Liver (tissue), 7 donors: ENCODE measurements at regions not wholly inside any gene's neighbourhood (a gene's known extent, or its start where the extent isn't known, plus 50 kb on each side); places are given as distances from the start of the nearest gene placed in this dataset.

ENCODE experiments used
- DNase-seq: peaks from one replicate; pipeline ENCODE4 v3.0.0-alpha.2; 2017; ENCODE audit warnings: low spot score
- H3K27ac ChIP-seq, 2 donors: one replicate each; pipeline ENCODE4 v1.7.0; 2013; ENCODE audit warnings: inconsistent platforms in 2 of 2, low read length in 2 of 2, control low read depth in 1 of 2, low read depth in 1 of 2, mild to moderate bottlenecking in 1 of 2
- H3K27me3 ChIP-seq, 4 donors: one replicate each; pipeline versions ENCODE4 v1.6.1 to v1.7.0; 2013; ENCODE audit warnings: low read length in 3 of 4, inconsistent platforms in 1 of 4, mild to moderate bottlenecking in 1 of 4, moderate library complexity in 1 of 4; ENCODE audit not compliant: control insufficient read depth in 4 of 4, insufficient read depth in 4 of 4
- H3K36me3 ChIP-seq, 4 donors: one replicate each; pipeline versions ENCODE4 v1.6.1 to v1.7.0; 2013; ENCODE audit warnings: low read length in 3 of 4, mild to moderate bottlenecking in 3 of 4, low read depth in 1 of 4, moderate library complexity in 1 of 4; ENCODE audit not compliant: control insufficient read depth in 4 of 4, insufficient read depth in 3 of 4
- H3K4me1 ChIP-seq, 4 donors: one replicate each; pipeline versions ENCODE4 v1.6.1 to v1.7.0; 2013; ENCODE audit warnings: low read length in 3 of 4, mild to moderate bottlenecking in 3 of 4, moderate library complexity in 1 of 4; ENCODE audit not compliant: control insufficient read depth in 4 of 4, insufficient read depth in 4 of 4
- H3K4me3 ChIP-seq, 3 donors: one replicate each; pipeline versions ENCODE4 v1.6.1 to v1.7.0; 2013; ENCODE audit warnings: low read length in 3 of 3, control low read depth in 1 of 3, low read depth in 1 of 3, mild to moderate bottlenecking in 1 of 3
- H3K9ac ChIP-seq, 2 donors: one replicate each; pipeline ENCODE4 v1.7.0; 2013; ENCODE audit warnings: low read length in 2 of 2, mild to moderate bottlenecking in 2 of 2, moderate library complexity in 2 of 2, control low read depth in 1 of 2, low read depth in 1 of 2
- H3K9me3 ChIP-seq, 4 donors: one replicate each; pipeline versions ENCODE4 v1.6.1 to v1.7.0; 2013; ENCODE audit warnings: low read length in 3 of 4; ENCODE audit not compliant: control insufficient read depth in 4 of 4
- EGR1 ChIP-seq, 2 donors: IDR thresholded peaks; 2 replicates each; pipeline ENCODE4 v1.6.1; 2016 to 2018; ENCODE audit warnings: antibody characterized with exemption in 2 of 2, low read depth in 2 of 2
- FOXA1 ChIP-seq: IDR thresholded peaks from 2 replicates; pipeline ENCODE4 v1.6.1; 2016; ENCODE audit warnings: antibody characterized with exemption
- FOXA2 ChIP-seq: IDR thresholded peaks from 2 replicates; pipeline ENCODE4 v1.6.1; 2016; ENCODE audit warnings: antibody characterized with exemption
- GABPA ChIP-seq, 2 donors: IDR thresholded peaks in 1 of 2; conservative IDR thresholded peaks in 1 of 2; 2 replicates each; pipeline ENCODE4 v1.6.1; 2016; ENCODE audit warnings: antibody characterized with exemption in 2 of 2, mild to moderate bottlenecking in 1 of 2, moderate library complexity in 1 of 2
- HNF4A ChIP-seq, 2 donors: conservative IDR thresholded peaks; 2 replicates each; pipeline ENCODE4 v1.6.1; 2016; ENCODE audit warnings: antibody characterized with exemption in 2 of 2, mild to moderate bottlenecking in 2 of 2
- HNF4G ChIP-seq: IDR thresholded peaks from 2 replicates; pipeline ENCODE4 v1.6.1; 2016; ENCODE audit warnings: antibody characterized with exemption
- MAX ChIP-seq: IDR thresholded peaks from 2 replicates; pipeline ENCODE4 v1.6.1; 2016; ENCODE audit warnings: antibody characterized with exemption
- NR2F2 ChIP-seq: IDR thresholded peaks from 2 replicates; pipeline ENCODE4 v1.6.1; 2016; ENCODE audit warnings: antibody characterized with exemption
- RAD21 ChIP-seq, 2 donors: IDR thresholded peaks; 2 replicates each; pipeline ENCODE4 v1.6.1; 2016; ENCODE audit warnings: antibody characterized with exemption in 2 of 2, mild to moderate bottlenecking in 2 of 2
- RXRA ChIP-seq, 2 donors: IDR thresholded peaks; 2 replicates each; pipeline ENCODE4 v1.6.1; 2017 to 2018; ENCODE audit warnings: antibody characterized with exemption in 2 of 2, mild to moderate bottlenecking in 1 of 2
- SP1 ChIP-seq: IDR thresholded peaks from 2 replicates; pipeline ENCODE4 v1.6.1; 2018; ENCODE audit warnings: antibody characterized with exemption, mild to moderate bottlenecking
- YY1 ChIP-seq: IDR thresholded peaks from 2 replicates; pipeline ENCODE4 v1.6.1; 2016; ENCODE audit warnings: antibody characterized with exemption, mild to moderate bottlenecking
- ZBTB33 ChIP-seq: IDR thresholded peaks from 2 replicates; pipeline ENCODE4 v1.6.1; 2016; ENCODE audit warnings: antibody characterized with exemption
- WGBS: extraction: QIAGEN DNeasy Blood & Tissue Kit; methylation state at CpG from one replicate; pipeline ENCODE4 v1.1.7; 2013; 5-methylcytosine and 5-hydroxymethylcytosine counted together
- TF ChIP-seq, protein P1 (sequence below): IDR thresholded peaks from 2 replicates; pipeline ENCODE4 v1.6.1; 2016; ENCODE audit warnings: antibody characterized with exemption, mild to moderate bottlenecking
- TF ChIP-seq, protein P2 (sequence below): IDR thresholded peaks from 2 replicates; pipeline ENCODE4 v1.6.1; 2016; ENCODE audit warnings: antibody characterized with exemption
- donor health status: healthy.
- donor health status: healthy.
- donor health status: healthy.
- donor health status: healthy.

GRCh38 chr1:14482784-14483450, 115.6 kb upstream of the KAZN start:
- no peak for TF ChIP-seq RAD21 (IDR thresholded peaks at IDR 0.05)
- TF ChIP-seq NR2F2: no peak
- no peak for TF ChIP-seq HNF4G
- TF ChIP-seq GABPA (IDR thresholded peaks at IDR 0.05 in 1 of 2, conservative IDR thresholded peaks at IDR 0.05 in 1 of 2): no peak
- TF ChIP-seq, protein P1, sequence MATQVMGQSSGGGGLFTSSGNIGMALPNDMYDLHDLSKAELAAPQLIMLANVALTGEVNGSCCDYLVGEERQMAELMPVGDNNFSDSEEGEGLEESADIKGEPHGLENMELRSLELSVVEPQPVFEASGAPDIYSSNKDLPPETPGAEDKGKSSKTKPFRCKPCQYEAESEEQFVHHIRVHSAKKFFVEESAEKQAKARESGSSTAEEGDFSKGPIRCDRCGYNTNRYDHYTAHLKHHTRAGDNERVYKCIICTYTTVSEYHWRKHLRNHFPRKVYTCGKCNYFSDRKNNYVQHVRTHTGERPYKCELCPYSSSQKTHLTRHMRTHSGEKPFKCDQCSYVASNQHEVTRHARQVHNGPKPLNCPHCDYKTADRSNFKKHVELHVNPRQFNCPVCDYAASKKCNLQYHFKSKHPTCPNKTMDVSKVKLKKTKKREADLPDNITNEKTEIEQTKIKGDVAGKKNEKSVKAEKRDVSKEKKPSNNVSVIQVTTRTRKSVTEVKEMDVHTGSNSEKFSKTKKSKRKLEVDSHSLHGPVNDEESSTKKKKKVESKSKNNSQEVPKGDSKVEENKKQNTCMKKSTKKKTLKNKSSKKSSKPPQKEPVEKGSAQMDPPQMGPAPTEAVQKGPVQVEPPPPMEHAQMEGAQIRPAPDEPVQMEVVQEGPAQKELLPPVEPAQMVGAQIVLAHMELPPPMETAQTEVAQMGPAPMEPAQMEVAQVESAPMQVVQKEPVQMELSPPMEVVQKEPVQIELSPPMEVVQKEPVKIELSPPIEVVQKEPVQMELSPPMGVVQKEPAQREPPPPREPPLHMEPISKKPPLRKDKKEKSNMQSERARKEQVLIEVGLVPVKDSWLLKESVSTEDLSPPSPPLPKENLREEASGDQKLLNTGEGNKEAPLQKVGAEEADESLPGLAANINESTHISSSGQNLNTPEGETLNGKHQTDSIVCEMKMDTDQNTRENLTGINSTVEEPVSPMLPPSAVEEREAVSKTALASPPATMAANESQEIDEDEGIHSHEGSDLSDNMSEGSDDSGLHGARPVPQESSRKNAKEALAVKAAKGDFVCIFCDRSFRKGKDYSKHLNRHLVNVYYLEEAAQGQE: no peak
- no peak for TF ChIP-seq FOXA1
- TF ChIP-seq RXRA (IDR thresholded peaks at IDR 0.05): no peak
- no peak for TF ChIP-seq MAX
- TF ChIP-seq, protein P2, sequence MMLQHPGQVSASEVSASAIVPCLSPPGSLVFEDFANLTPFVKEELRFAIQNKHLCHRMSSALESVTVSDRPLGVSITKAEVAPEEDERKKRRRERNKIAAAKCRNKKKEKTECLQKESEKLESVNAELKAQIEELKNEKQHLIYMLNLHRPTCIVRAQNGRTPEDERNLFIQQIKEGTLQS: no peak
- TF ChIP-seq HNF4A (conservative IDR thresholded peaks at IDR 0.05): no peak
- no peak overlapping the region for H3K4me3 ChIP-seq
- no peaks in the 10 kb centered on the region for H3K36me3 ChIP-seq
- no peaks in the 10 kb centered on the region for H3K9me3 ChIP-seq
- H3K9ac ChIP-seq: no peak overlapping the region
- 76% methylated on average over 7 of the region's 7 CpGs for WGBS
- no peak for DNase-seq
- peaks cover 0 to 10% (median under 1%) of the 10 kb centered on the region in 4 donors for H3K27me3 ChIP-seq
- H3K27ac ChIP-seq: no peak overlapping the region
- no peaks in the 10 kb centered on the region for H3K4me1 ChIP-seq

- H3K4me3 ChIP-seq: no peak overlapping the region
- H3K9me3 ChIP-seq: peaks cover 0 to 3% (median 0%) of the 10 kb centered on the region in 4 donors
- TF ChIP-seq HNF4G: no peak
- no peak for TF ChIP-seq SP1
- TF ChIP-seq EGR1 (IDR thresholded peaks at IDR 0.05; ENCODE audit: low read depth in 2 of 2): no peak
- TF ChIP-seq ZBTB33: no peak
- TF ChIP-seq, protein P1: no peak
- TF ChIP-seq FOXA2: no peak
- TF ChIP-seq RXRA (IDR thresholded peaks at IDR 0.05): no peak
- no peak for TF ChIP-seq YY1
- H3K36me3 ChIP-seq: no peaks in the 10 kb centered on the region
- no peaks in the 10 kb centered on the region for H3K4me1 ChIP-seq
- no peak overlapping the region for H3K9ac ChIP-seq
- no peak for DNase-seq
- 92% methylated on average over 5 of the region's 5 CpGs for WGBS
- no peak overlapping the region for H3K27ac ChIP-seq
- peaks cover 0 to 10% (median 2%) of the 10 kb centered on the region in 4 donors for H3K27me3 ChIP-seq
Observed at GRCh38 chr1:14485285-14485684, 113.2 kb upstream of the KAZN start.
